Activated CD4-positive, alpha-beta memory T cell treated with anti-CD3 and anti-CD28 coated beads, Interleukin-2, amount 10 ng/mL, durations not matched to agents 7 days and 5 days (primary cell): ENCODE measurements at regions not wholly inside any gene's neighbourhood (a gene's known extent, or its start where the extent isn't known, plus 50 kb on each side); places are given as distances from the start of the nearest gene placed in this dataset.

ENCODE experiments used
- CTCF ChIA-PET: fragments of 350-600 bp; sonication (Branson Sonifier 250); formaldehyde crosslinking; loops from one replicate; lab custom pipeline; 2021; ENCODE audit warnings: antibody characterized with exemption, inconsistent platforms; lab: Charles Lee
- POLR2A ChIA-PET: fragments of 350-600 bp; sonication (Branson Sonifier 250); formaldehyde crosslinking; loops from one replicate; lab custom pipeline; 2021; ENCODE audit warnings: antibody characterized with exemption; lab: Charles Lee
- DNase-seq: peaks from one replicate; pipeline ENCODE4 v3.0.0-alpha.2; 2020
- H3K27ac Mint-ChIP-seq: one replicate; pipeline ENCODE4 v1.8.0; 2021; ENCODE audit warnings: mild to moderate bottlenecking, mixed read lengths
- H3K27me3 Mint-ChIP-seq: one replicate; pipeline ENCODE4 v1.8.0; 2021; ENCODE audit warnings: mixed read lengths
- H3K36me3 Mint-ChIP-seq: one replicate; pipeline ENCODE4 v1.8.0; 2021; ENCODE audit warnings: low read depth, mixed read lengths
- H3K4me1 Mint-ChIP-seq: one replicate; pipeline ENCODE4 v1.8.0; 2021; ENCODE audit warnings: mixed read lengths
- H3K4me3 Mint-ChIP-seq: one replicate; pipeline ENCODE4 v1.8.0; 2021; ENCODE audit warnings: mild to moderate bottlenecking, mixed read lengths
- H3K9me3 Mint-ChIP-seq: one replicate; pipeline ENCODE4 v1.8.0; 2021; ENCODE audit warnings: mixed read lengths

GRCh38 chr3:24781454-24781853, 286.8 kb upstream of the THRB start:
- DNase-seq = no peak
- Mint-ChIP-seq H3K27me3 (no peaks in the 10 kb centered on the region), H3K36me3 (no peaks in the 10 kb centered on the region), H3K9me3 (peaks cover 11% of the 10 kb centered on the region), H3K27ac (no peak overlapping the region), H3K4me1 (no peaks in the 10 kb centered on the region), H3K4me3 (no peak overlapping the region)
- ChIA-PET POLR2A (no interaction called here), CTCF (no interaction called here)

GRCh38 chr3:24793896-24794295, 299.2 kb upstream of the THRB start:
- Mint-ChIP-seq H3K27ac (no peak overlapping the region), H3K4me1 (no peaks in the 10 kb centered on the region), H3K27me3 (no peaks in the 10 kb centered on the region), H3K4me3 (no peak overlapping the region), H3K36me3 (no peaks in the 10 kb centered on the region), H3K9me3 (peaks cover 2% of the 10 kb centered on the region)
- ChIA-PET CTCF (no interaction called here), POLR2A (no interaction called here)
- no peak for DNase-seq

GRCh38 chr3:24802614-24803013, 308.0 kb upstream of the THRB start:
- CTCF ChIA-PET = no interaction called here
- DNase-seq = no peak
- no peaks in the 10 kb centered on the region for H3K27me3 Mint-ChIP-seq
- H3K27ac Mint-ChIP-seq = no peak overlapping the region
- no peak overlapping the region for H3K4me3 Mint-ChIP-seq
- no peaks in the 10 kb centered on the region for H3K36me3 Mint-ChIP-seq
- H3K9me3 Mint-ChIP-seq = no peaks in the 10 kb centered on the region
- POLR2A ChIA-PET = no interaction called here
- H3K4me1 Mint-ChIP-seq = no peaks in the 10 kb centered on the region

GRCh38 chr3:24804095-24804494, 309.4 kb upstream of the THRB start:
- Mint-ChIP-seq H3K9me3 (no peaks in the 10 kb centered on the region), H3K27me3 (no peaks in the 10 kb centered on the region), H3K4me1 (no peaks in the 10 kb centered on the region), H3K36me3 (no peaks in the 10 kb centered on the region), H3K4me3 (no peak overlapping the region), H3K27ac (no peak overlapping the region)
- POLR2A ChIA-PET = no interaction called here
- CTCF ChIA-PET = no interaction called here
- no peak for DNase-seq

- no peak for DNase-seq
- ChIA-PET POLR2A (no interaction called here), CTCF (no interaction called here)
- peaks cover 1% of the 10 kb centered on the region for H3K9me3 Mint-ChIP-seq
- no peaks in the 10 kb centered on the region for H3K27me3 Mint-ChIP-seq
- no peaks in the 10 kb centered on the region for H3K4me1 Mint-ChIP-seq
- H3K27ac Mint-ChIP-seq = no peak overlapping the region
- H3K4me3 Mint-ChIP-seq = no peak overlapping the region
- no peaks in the 10 kb centered on the region for H3K36me3 Mint-ChIP-seq
These were observed 316.2 kb upstream of the THRB start for GRCh38 chr3:24810881-24811280.

- Mint-ChIP-seq H3K27ac (no peak overlapping the region), H3K9me3 (peaks cover 1% of the 10 kb centered on the region), H3K36me3 (no peaks in the 10 kb centered on the region), H3K4me3 (no peak overlapping the region), H3K27me3 (no peaks in the 10 kb centered on the region), H3K4me1 (no peaks in the 10 kb centered on the region)
- no peak for DNase-seq
- ChIA-PET CTCF (no interaction called here), POLR2A (no interaction called here)
These were observed 317.5 kb upstream of the THRB start for GRCh38 chr3:24812116-24812515.

GRCh38 chr3:24818055-24818454, 323.4 kb upstream of the THRB start:
- H3K27me3 Mint-ChIP-seq = no peaks in the 10 kb centered on the region
- no peak overlapping the region for H3K4me3 Mint-ChIP-seq
- ChIA-PET POLR2A (no interaction called here), CTCF (no interaction called here)
- no peak for DNase-seq
- no peaks in the 10 kb centered on the region for H3K36me3 Mint-ChIP-seq
- H3K27ac Mint-ChIP-seq = no peak overlapping the region
- H3K4me1 Mint-ChIP-seq = no peaks in the 10 kb centered on the region
- peaks cover 3% of the 10 kb centered on the region for H3K9me3 Mint-ChIP-seq

- ChIA-PET POLR2A (no interaction called here), CTCF (no interaction called here)
- peaks cover 13% of the 10 kb centered on the region for H3K27me3 Mint-ChIP-seq
- DNase-seq = no peak
- no peaks in the 10 kb centered on the region for H3K9me3 Mint-ChIP-seq
- H3K36me3 Mint-ChIP-seq = no peaks in the 10 kb centered on the region
- no peaks in the 10 kb centered on the region for H3K4me1 Mint-ChIP-seq
- H3K27ac Mint-ChIP-seq = no peak overlapping the region
- no peak overlapping the region for H3K4me3 Mint-ChIP-seq
These were observed 333.4 kb upstream of the THRB start for GRCh38 chr3:24828011-24828410.

GRCh38 chr3:24828551-24828950, 333.9 kb upstream of the THRB start:
- CTCF ChIA-PET = no interaction called here
- H3K36me3 Mint-ChIP-seq = no peaks in the 10 kb centered on the region
- POLR2A ChIA-PET = no interaction called here

GRCh38 chr3:24829011-24829581, 334.4 kb upstream of the THRB start:
- Mint-ChIP-seq H3K4me3 (no peak overlapping the region), H3K9me3 (no peaks in the 10 kb centered on the region), H3K27ac (no peak overlapping the region), H3K36me3 (no peaks in the 10 kb centered on the region), H3K27me3 (peaks cover 13% of the 10 kb centered on the region), H3K4me1 (no peaks in the 10 kb centered on the region)
- ChIA-PET POLR2A (no interaction called here), CTCF (no interaction called here)
- no peak for DNase-seq

More at GRCh38 chr3:24828551-24828950, 333.9 kb upstream of the THRB start:
- Mint-ChIP-seq H3K4me3 (no peak overlapping the region), H3K4me1 (no peaks in the 10 kb centered on the region), H3K27ac (no peak overlapping the region), H3K27me3 (peaks cover 13% of the 10 kb centered on the region), H3K9me3 (no peaks in the 10 kb centered on the region)
- no peak for DNase-seq

- Mint-ChIP-seq H3K36me3 (no peaks in the 10 kb centered on the region), H3K4me3 (no peak overlapping the region), H3K4me1 (no peaks in the 10 kb centered on the region), H3K27ac (no peak overlapping the region), H3K27me3 (peaks cover 13% of the 10 kb centered on the region), H3K9me3 (no peaks in the 10 kb centered on the region)
- POLR2A ChIA-PET = no interaction called here
- CTCF ChIA-PET = no interaction called here
- DNase-seq = no peak
These were observed 335.1 kb upstream of the THRB start for GRCh38 chr3:24829629-24830229.

- H3K4me1 Mint-ChIP-seq = no peaks in the 10 kb centered on the region
- H3K27ac Mint-ChIP-seq = no peak overlapping the region
- peaks cover 13% of the 10 kb centered on the region for H3K27me3 Mint-ChIP-seq
- CTCF ChIA-PET = no interaction called here
- no peaks in the 10 kb centered on the region for H3K9me3 Mint-ChIP-seq
- no peak for DNase-seq
- no peak overlapping the region for H3K4me3 Mint-ChIP-seq
- no peaks in the 10 kb centered on the region for H3K36me3 Mint-ChIP-seq
- POLR2A ChIA-PET = no interaction called here
These were observed 335.8 kb upstream of the THRB start for GRCh38 chr3:24830230-24831152.

GRCh38 chr3:24831221-24831620, 336.6 kb upstream of the THRB start:
- ChIA-PET POLR2A (no interaction called here), CTCF (no interaction called here)
- no peak for DNase-seq
- peaks cover 13% of the 10 kb centered on the region for H3K27me3 Mint-ChIP-seq
- no peaks in the 10 kb centered on the region for H3K4me1 Mint-ChIP-seq
- H3K9me3 Mint-ChIP-seq = no peaks in the 10 kb centered on the region
- no peaks in the 10 kb centered on the region for H3K36me3 Mint-ChIP-seq
- H3K4me3 Mint-ChIP-seq = no peak overlapping the region
- no peak overlapping the region for H3K27ac Mint-ChIP-seq
